ENCODE measurements at regions not wholly inside any gene's neighbourhood (a gene's known extent, or its start where the extent isn't known, plus 50 kb on each side); places are given as distances from the start of the nearest gene placed in this dataset.

GRCh38 chr3:146884721-146885120 lies 279.6 kb upstream of the PLSCR5 start:
- no peak overlapping the region for H3K27ac ChIP-seq
- 69 to 80% methylated on average over 4 of the region's 4 CpGs for WGBS, 2 donors (ENCODE audit: low coverage in 1 of 2)
- H3K36me3 ChIP-seq, result no peaks in the 10 kb centered on the region
- DNase-seq, result no peak
- intact Hi-C loops (cut with DNase I; ENCODE audit: low total_unique reads), result no loop called here
- H3K27me3 ChIP-seq, result no peaks in the 10 kb centered on the region
- TF ChIP-seq POLR2AphosphoS5 (IDR thresholded peaks at IDR 0.05), result no peak
- no peak for TF ChIP-seq POLR2A (IDR thresholded peaks at IDR 0.05)
- TF ChIP-seq, protein P1, sequence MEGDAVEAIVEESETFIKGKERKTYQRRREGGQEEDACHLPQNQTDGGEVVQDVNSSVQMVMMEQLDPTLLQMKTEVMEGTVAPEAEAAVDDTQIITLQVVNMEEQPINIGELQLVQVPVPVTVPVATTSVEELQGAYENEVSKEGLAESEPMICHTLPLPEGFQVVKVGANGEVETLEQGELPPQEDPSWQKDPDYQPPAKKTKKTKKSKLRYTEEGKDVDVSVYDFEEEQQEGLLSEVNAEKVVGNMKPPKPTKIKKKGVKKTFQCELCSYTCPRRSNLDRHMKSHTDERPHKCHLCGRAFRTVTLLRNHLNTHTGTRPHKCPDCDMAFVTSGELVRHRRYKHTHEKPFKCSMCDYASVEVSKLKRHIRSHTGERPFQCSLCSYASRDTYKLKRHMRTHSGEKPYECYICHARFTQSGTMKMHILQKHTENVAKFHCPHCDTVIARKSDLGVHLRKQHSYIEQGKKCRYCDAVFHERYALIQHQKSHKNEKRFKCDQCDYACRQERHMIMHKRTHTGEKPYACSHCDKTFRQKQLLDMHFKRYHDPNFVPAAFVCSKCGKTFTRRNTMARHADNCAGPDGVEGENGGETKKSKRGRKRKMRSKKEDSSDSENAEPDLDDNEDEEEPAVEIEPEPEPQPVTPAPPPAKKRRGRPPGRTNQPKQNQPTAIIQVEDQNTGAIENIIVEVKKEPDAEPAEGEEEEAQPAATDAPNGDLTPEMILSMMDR (IDR thresholded peaks at IDR 0.05), result no peak
- TF ChIP-seq EP300 (IDR thresholded peaks at IDR 0.05; ENCODE audit: low read depth), result no peak
- no peaks in the 10 kb centered on the region for H3K9me3 ChIP-seq
- H3K4me3 ChIP-seq, result no peak overlapping the region
- no peaks in the 10 kb centered on the region for H3K4me1 ChIP-seq
- in situ Hi-C loops (cut with MboI; ENCODE audit: low pct_ligation_motif_present in 1 of 4, low pct_unique_long_range_greater_than_20kb in 1 of 4, low sequenced_read_pairs in 3 of 4), result no loop called here

- H3K27me3 ChIP-seq, result no peaks in the 10 kb centered on the region
- intact Hi-C loops (cut with DNase I; ENCODE audit: low total_unique reads), result no loop called here
- WGBS, 2 donors (ENCODE audit: low coverage in 1 of 2), result 58 to 69% methylated on average over 2 of the region's 2 CpGs
- H3K36me3 ChIP-seq, result no peaks in the 10 kb centered on the region
- no peak for DNase-seq
- H3K4me1 ChIP-seq, result no peaks in the 10 kb centered on the region
- in situ Hi-C loops (cut with MboI; ENCODE audit: low pct_ligation_motif_present in 1 of 4, low pct_unique_long_range_greater_than_20kb in 1 of 4, low sequenced_read_pairs in 3 of 4), result no loop called here
- no peak for TF ChIP-seq POLR2AphosphoS5 (IDR thresholded peaks at IDR 0.05)
- no peak for TF ChIP-seq EP300 (IDR thresholded peaks at IDR 0.05; ENCODE audit: low read depth)
- TF ChIP-seq, protein P1 (IDR thresholded peaks at IDR 0.05), result no peak
- no peak for TF ChIP-seq POLR2A (IDR thresholded peaks at IDR 0.05)
- H3K27ac ChIP-seq, result no peak overlapping the region
- no peaks in the 10 kb centered on the region for H3K9me3 ChIP-seq
- no peak overlapping the region for H3K4me3 ChIP-seq
These were observed 279.1 kb upstream of the PLSCR5 start for GRCh38 chr3:146884296-146884695.

DNA sequence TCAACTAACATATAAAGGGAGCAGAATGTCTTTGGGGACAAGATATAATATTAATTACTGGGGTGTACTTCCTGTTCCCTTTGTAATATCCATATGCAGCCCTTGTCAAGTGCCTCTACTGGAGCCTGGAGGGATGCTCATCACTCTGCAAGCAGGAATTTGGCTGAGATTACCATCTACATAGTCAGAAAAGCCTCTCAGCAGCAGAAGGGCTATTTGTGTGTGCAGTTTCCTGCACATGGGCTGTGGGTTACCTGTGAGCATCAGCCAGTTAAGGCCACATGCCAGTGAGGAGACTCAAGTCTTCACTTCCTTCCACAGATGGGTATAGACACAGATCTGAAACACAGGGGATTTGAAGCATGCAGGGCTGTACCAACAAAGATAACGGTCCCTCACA lies 278.1 kb upstream of the PLSCR5 start:
- in situ Hi-C loops (cut with MboI; ENCODE audit: low pct_ligation_motif_present in 1 of 4, low pct_unique_long_range_greater_than_20kb in 1 of 4, low sequenced_read_pairs in 3 of 4), result no loop called here
- no peaks in the 10 kb centered on the region for H3K27me3 ChIP-seq
- WGBS, 2 donors (ENCODE audit: low coverage in 1 of 2), result 41 to 80% methylated on average over 1 of the region's 1 CpG

DNA sequence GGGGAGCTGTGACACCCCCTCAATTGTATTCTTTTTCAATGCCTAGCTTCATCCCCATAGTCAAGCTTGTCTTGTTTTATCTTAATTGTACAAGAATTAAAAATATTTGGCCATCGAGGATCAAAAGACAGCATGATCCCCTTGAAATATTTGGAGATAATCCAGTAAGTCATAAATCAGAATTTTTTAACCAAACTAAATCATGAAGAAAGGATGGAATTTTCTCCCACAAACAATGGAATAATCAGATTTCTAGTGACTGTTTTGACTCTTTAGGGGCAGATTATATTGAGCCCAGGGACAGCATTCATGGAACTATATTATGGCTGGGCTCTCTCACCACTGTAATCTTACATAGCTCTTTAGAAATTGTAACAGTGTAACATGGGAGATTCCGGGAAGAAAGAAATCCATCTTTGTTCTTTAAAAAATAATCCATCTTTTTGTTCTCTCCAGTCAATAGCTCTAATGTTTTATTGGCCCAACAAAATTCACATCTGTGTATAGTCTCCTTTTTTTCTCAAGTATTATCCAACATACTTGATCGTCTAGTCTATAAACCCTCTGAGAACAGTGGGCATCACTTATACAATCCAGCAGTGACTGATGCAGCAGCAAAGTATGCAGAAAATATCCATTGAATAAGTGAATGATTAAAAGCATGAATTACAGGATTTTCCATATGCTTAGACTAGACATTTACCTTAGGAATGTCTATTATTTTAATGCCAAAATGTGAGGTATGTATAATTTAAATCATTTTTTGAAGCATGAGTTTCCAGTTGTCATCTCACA lies 277.0 kb upstream of the PLSCR5 start:
- intact Hi-C loops (cut with DNase I; ENCODE audit: low total_unique reads), result no loop called here
- H3K27ac ChIP-seq, result no peak overlapping the region
- 46 to 61% methylated on average over 3 of the region's 3 CpGs for WGBS, 2 donors (ENCODE audit: low coverage in 1 of 2)
- in situ Hi-C loops (cut with MboI; ENCODE audit: low pct_ligation_motif_present in 1 of 4, low pct_unique_long_range_greater_than_20kb in 1 of 4, low sequenced_read_pairs in 3 of 4), result no loop called here
- no peaks in the 10 kb centered on the region for H3K4me1 ChIP-seq
- no peak overlapping the region for H3K4me3 ChIP-seq
- no peaks in the 10 kb centered on the region for H3K9me3 ChIP-seq
- DNase-seq, result no peak
- TF ChIP-seq POLR2A (IDR thresholded peaks at IDR 0.05), result no peak
- TF ChIP-seq EP300 (IDR thresholded peaks at IDR 0.05; ENCODE audit: low read depth), result no peak
- no peak for TF ChIP-seq POLR2AphosphoS5 (IDR thresholded peaks at IDR 0.05)
- TF ChIP-seq, protein P1 (IDR thresholded peaks at IDR 0.05), result no peak
- no peaks in the 10 kb centered on the region for H3K27me3 ChIP-seq
- H3K36me3 ChIP-seq, result no peaks in the 10 kb centered on the region

More for the DNA sequence above, 278.1 kb upstream of the PLSCR5 start:
- no peaks in the 10 kb centered on the region for H3K36me3 ChIP-seq
- no peak overlapping the region for H3K27ac ChIP-seq
- intact Hi-C loops (cut with DNase I; ENCODE audit: low total_unique reads), result no loop called here
- H3K4me3 ChIP-seq, result no peak overlapping the region
- no peak for DNase-seq
- H3K9me3 ChIP-seq, result no peaks in the 10 kb centered on the region
- TF ChIP-seq POLR2AphosphoS5 (IDR thresholded peaks at IDR 0.05), result no peak
- TF ChIP-seq, protein P1 (IDR thresholded peaks at IDR 0.05), result no peak
- TF ChIP-seq EP300 (IDR thresholded peaks at IDR 0.05; ENCODE audit: low read depth), result no peak
- TF ChIP-seq POLR2A (IDR thresholded peaks at IDR 0.05), result no peak
- H3K4me1 ChIP-seq, result no peaks in the 10 kb centered on the region
